NT2/D1 (cell line): ENCODE measurements at regions not wholly inside any gene's neighbourhood (a gene's known extent, or its start where the extent isn't known, plus 50 kb on each side); places are given as distances from the start of the nearest gene placed in this dataset.

ENCODE experiments used
- SUZ12 ChIP-seq: IDR thresholded peaks from 2 replicates; pipeline ENCODE4 v1.6.1; 2011; ENCODE audit not compliant: insufficient read length, insufficient read depth; ENCODE audit errors: extremely low read depth
- ZNF274 ChIP-seq: IDR thresholded peaks from 2 replicates; pipeline ENCODE4 v1.6.1; 2011; ENCODE audit warnings: mild to moderate bottlenecking, low read depth, low read length

- TF ChIP-seq SUZ12 (no peak), ZNF274 (no peak)
Observed at GRCh38 chr12:93019975-93020630, 91.0 kb upstream of the EEA1 start.
